Amniotic epithelial cell (primary cell): ENCODE measurements at regions not wholly inside any gene's neighbourhood (a gene's known extent, or its start where the extent isn't known, plus 50 kb on each side); places are given as distances from the start of the nearest gene placed in this dataset.
"Not testable (repeated sequence)": the region's sequence is repeated elsewhere in the genome, so short reads cannot be mapped to it uniquely, and the experiment has no call there.

Experiments used
- DNase-seq: peaks from one replicate; pipeline ENCODE4 v3.0.0-alpha.2; 2010; ENCODE audit warnings: low read depth

GRCh38 chr22:47406180-47406834 lies 643.9 kb downstream of the TBC1D22A start:
- no peak for DNase-seq

- DNase-seq: not testable (repeated sequence)
These were observed 642.8 kb downstream of the TBC1D22A start for GRCh38 chr22:47405222-47405621.

- no peak for DNase-seq
These were observed 640.6 kb downstream of the TBC1D22A start for GRCh38 chr22:47402876-47403525.

DNA sequence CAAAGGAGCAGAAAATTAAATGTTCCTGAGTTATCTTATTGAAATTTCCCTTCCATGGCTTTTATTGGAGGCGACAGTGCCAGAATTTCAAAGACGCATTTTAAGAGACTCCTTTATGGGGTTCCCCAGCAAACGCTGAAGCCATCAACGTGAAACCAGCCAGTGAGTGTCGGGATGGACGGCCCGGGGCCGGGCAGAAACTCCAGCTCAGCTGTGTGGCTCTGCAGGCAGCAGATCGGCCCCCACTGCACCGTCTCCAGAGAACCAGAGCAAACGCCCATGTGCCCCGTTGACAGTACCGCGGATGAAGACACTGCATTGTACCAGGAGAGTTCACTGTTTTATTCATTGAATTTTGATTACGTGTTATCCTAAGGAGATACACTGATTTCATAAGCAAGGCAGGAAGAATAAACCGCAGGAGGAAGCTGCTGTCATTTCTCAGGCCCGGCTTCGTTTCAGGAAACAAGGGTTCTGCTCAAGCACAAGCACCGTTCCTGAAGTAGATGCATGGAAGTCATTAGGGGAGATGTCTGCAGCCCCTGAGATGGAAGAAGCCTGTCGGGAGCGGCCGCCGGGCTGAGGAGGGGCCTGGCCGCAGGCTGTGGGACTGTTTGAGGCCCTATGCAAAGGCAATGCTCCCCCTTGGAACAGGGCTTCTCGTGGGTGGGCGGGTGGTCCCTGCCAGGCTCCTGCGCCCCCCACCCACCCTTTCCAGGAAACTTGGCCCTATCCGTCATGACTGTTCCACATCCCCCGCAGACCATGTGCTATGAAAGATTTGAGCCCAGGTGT lies 639.7 kb downstream of the TBC1D22A start:
- no peak for DNase-seq

DNA sequence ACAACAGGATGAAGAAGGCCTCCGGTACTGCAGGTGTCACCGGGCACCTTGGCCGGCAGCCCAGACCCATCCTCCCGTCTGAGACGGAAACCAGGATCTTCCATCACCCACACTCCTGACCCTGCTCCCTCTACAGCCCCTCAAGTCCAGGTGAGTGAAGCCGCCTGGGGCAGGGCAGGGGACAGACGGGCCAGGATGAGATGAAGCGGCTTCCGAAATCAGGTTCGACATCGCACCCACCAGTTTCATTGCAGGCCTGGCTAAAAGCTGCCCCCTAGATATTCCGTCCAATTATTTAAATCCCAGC lies 639.1 kb downstream of the TBC1D22A start:
- no peak for DNase-seq

GRCh38 chr22:47400701-47401591 lies 638.5 kb downstream of the TBC1D22A start:
- no peak for DNase-seq

GRCh38 chr22:47400131-47400530 lies 637.7 kb downstream of the TBC1D22A start:
- not testable (repeated sequence) for DNase-seq

- no peak for DNase-seq
These were observed 636.7 kb downstream of the TBC1D22A start for GRCh38 chr22:47398921-47399790.

DNA sequence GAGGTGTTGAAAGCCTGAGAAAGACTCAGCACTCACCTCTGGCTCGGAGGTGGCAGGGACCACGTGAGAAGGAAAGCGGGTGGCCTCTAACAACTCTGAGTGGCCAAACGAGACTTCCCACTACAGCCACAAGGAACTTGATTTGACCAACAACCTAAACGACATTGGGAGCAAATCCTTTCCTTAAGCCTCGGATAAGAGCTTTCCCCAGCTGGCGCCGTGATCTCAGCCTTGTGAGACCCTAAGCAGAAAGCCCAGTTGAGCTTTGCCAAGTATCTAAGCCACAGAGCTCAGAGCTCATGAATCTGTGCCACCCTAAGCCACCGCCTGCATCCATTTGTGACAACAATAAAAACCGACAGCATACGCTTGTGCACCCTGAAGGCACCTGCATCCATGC lies 636.0 kb downstream of the TBC1D22A start:
- DNase-seq: no peak

DNA sequence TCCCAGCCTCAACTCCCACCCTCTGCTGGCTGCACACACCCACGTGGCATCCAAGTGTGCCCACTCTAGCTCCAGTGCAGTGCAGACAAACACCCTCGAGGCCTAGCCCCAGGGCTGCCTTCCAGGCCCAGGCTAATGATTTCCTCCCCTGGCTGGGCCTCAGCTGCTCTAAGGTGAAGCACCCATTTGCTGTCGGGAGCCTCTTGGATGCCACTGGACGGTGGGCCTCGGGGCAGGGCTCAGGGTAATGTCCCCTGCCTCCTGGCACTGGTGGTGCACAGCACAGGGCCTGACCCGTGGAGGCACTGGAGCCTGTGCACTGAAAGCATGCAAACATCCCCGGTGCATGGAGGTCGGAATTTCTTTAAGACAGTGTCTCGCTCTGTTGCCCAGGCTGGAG lies 635.2 kb downstream of the TBC1D22A start:
- DNase-seq: no peak

- DNase-seq: no peak
These were observed 634.1 kb downstream of the TBC1D22A start for GRCh38 chr22:47396515-47396914.

- no peak for DNase-seq
These were observed 633.7 kb downstream of the TBC1D22A start for GRCh38 chr22:47396105-47396504.

DNA sequence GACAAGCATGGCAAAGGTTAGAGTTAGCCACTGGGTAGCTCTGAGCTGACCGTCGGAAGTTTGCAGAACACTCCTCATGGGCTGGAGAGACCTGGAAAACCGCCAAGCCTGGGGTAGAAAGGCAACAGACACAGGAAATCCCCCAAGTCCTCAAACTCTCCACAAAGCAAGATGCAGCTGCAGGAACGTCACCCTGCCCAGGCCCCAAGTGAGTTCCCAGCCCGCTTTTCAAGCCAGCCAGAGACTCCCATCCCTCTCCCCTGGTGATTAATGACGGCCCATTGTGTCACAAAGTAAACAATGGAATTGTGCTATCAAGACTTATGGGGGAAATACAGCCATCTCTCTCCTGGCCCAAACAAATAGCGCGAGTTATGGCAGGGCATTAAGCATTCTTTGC lies 633.0 kb downstream of the TBC1D22A start:
- DNase-seq: no peak

DNA sequence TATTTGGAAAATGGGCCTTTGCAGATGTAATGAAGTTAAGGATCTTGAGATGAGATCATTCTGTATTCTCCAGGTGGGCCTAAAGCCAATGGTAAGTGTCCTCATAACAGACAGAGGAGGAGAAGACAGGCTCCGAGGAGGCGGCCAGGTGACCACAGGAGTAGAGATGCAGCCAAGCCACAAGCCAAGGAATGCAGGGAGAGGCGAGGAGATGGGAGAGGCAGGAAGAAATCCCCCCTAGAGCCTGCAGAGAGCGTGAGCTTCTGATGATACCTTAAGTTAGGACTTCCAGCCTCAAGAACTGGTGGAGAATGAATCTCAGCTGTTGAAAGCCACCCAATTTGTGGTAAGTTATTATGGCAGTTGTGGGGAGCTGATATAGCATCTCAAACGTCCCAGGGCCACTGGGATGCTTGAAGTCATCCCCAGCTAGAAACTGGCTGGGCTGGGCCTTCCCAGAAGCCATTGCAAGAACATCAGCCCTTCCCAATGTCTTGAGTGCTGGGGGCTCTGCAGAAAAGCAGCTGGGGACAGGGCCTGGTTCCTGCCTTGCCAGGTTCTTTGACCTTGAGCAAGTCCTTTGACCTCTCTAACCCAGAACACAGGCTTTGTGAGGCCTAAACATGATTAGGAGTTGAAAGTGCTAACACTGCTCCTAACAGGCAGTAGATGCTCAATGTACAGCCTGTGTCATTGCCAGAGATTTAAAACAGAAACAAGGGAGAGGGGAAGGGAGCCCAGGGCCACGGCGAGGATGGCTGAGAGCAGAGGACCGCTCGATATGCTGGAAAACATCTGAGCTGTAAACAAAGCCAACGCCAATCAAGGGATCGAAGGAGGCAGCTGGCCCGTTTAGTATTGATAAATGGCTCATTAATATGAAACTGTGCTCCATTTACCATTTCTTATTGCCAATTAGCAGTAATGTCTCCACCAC lies 632.3 kb downstream of the TBC1D22A start:
- DNase-seq: no peak

DNA sequence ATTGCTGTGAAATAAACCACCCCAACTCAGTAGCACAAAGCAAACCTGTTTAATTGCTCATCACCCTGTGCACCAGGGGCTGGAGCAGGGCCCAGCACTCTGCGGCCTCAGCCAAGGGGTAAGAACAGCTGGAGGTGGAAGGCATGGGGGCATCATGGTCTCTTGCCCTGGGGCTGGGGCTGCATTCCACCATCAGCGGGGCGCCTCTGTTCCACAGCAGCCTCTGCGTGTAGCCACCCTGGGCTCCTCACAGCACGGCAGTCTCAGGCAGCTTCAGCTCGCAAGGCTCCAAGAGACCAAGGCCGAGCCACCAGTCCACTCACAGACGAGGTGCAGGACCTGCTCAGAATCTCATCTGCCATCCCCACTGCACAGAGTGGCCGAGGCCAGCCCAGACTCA lies 630.7 kb downstream of the TBC1D22A start:
- DNase-seq: no peak

- no peak for DNase-seq
These were observed 630.3 kb downstream of the TBC1D22A start for GRCh38 chr22:47392729-47393128.

- no peak for DNase-seq
These were observed 629.6 kb downstream of the TBC1D22A start for GRCh38 chr22:47392054-47392347.

DNA sequence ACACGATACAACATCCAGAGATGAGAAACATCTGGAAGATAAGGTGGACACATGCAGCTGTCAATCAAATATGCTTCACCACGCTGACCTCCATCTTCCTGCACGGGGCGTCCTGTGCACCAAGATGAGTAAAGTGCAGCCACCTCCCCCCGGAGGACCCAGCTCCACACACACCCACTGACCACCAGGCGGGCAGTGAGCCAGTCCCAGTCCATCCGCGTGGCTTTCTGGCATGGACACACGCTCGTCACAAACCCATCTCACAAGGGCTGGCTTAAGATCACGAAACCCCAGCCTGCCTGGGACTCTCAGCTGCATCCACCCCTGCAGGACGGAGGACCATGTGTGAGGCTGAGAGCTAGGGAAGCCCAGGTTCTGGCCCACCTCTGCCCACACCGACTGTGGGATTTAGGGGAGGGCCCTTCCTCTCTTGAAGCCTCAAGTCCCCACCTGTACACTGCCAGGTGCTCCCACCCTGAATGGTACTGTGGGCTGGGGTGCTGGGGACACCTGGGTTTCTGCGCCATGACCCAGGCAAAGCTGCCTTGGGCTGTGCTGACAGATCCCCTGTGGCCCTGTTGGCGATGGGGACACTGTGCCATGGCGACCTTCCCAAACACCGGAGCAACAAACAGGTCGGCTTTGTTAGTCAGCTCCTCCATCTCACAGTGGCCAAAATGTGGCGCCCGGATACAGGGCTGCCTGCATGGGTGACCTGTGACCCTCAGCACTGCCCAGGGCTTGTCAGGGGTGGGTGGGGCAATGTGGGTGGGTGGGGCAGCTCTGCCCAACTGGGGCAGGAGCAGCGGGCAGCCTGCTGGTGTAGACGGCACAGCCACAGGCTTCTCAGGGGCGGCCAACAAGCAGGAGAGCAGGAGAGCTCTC lies 629.0 kb downstream of the TBC1D22A start:
- DNase-seq: no peak
